HG02840 (cell line): ENCODE measurements at regions not wholly inside any gene's neighbourhood (a gene's known extent, or its start where the extent isn't known, plus 50 kb on each side); places are given as distances from the start of the nearest gene placed in this dataset.

Experiments
- ATAC-seq: cut with Tn5 transposase; IDR thresholded peaks from one replicate; pipeline ENCODE4 v1.9.1; 2021; ENCODE audit warnings: mild to moderate bottlenecking, moderate library complexity, moderate number of reproducible peaks; ENCODE audit not compliant: unreplicated experiment, low FRiP score

GRCh38 chr12:84745127-84745526 lies 167.5 kb downstream of the SLC6A15 start:
- ATAC-seq = no peak

- ATAC-seq = no peak
These were observed 170.9 kb downstream of the SLC6A15 start for GRCh38 chr12:84741692-84742091.

- no peak for ATAC-seq
These were observed 171.6 kb downstream of the SLC6A15 start for GRCh38 chr12:84741031-84741430.

- no peak for ATAC-seq
These were observed 172.0 kb downstream of the SLC6A15 start for GRCh38 chr12:84740602-84741001.

DNA sequence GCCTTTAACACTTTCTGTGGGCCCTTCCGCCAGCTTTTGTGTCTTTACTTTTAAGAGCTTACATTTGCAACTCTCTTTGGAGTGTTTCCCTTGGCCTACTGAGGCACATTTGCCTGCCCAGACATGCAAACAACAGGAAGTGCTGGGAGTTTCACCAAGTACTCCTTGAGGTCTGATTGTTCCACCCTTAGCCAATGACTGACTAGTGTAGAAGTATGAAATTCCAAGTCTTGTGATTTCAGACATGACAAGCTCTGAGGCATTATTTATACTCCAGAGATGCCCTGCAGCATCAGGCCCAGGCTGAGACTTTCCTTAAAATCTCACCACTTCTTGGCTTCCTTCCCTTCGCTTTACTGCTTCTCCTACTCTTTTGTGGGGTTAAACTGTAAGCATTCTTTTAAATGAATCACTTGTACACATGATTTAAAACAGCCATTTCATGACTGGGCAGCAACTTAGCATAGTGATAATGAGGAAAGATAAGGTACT lies 174.1 kb downstream of the SLC6A15 start:
- ATAC-seq = no peak

DNA sequence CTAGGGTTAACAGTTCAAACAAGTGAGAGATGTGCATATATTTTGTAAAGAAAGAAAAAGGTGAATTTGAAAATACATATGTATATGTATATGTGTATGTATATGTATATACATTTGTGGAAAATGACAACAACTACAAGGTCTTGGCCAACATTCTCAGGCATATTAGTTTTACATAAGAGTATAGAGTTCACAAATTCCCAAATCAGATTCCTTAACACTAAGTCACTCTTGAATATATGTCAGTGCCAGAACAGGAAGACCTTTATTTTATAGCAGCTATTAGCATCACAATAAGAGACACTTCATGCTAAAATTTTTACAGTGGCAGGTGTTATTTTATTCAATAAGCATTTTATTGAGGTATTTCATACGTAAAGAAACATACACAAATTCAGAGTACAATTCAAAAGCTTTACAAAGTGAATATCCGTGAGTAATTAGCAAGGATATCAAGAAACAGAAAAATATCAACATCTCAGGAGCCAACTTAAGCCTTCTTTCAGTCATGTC lies 179.7 kb downstream of the SLC6A15 start:
- ATAC-seq = no peak

DNA sequence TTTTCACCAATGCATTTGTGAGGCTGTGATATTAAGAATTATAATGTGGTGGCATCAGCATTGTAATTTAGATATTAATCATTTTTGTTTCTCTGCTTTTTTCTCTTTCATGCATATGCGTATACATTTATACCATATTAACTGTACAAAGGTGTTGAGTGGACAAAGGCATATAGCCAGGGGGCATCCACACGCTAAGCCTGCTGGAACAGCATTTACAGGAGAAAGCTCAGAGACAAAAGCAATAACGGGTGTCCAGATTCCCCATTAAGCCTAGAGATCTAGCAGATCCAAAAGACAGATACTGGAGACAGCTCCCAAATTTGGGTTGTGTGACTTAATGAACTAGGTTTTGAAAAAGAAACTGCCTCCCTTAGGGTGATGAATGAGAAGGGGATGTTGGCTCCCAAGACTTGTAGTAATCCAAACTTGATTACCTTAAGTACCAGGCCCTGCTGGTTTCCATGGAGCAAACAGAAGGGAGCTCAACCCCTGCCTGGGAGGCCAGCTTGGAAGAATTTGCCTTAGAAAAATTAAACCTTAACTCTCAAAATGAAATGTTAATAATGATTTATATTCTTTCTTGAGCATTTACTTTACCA lies 181.9 kb downstream of the SLC6A15 start:
- ATAC-seq = no peak

GRCh38 chr12:84727961-84728360 lies 184.6 kb downstream of the SLC6A15 start:
- ATAC-seq = no peak

GRCh38 chr12:84726780-84727179 lies 185.8 kb downstream of the SLC6A15 start:
- no peak for ATAC-seq

DNA sequence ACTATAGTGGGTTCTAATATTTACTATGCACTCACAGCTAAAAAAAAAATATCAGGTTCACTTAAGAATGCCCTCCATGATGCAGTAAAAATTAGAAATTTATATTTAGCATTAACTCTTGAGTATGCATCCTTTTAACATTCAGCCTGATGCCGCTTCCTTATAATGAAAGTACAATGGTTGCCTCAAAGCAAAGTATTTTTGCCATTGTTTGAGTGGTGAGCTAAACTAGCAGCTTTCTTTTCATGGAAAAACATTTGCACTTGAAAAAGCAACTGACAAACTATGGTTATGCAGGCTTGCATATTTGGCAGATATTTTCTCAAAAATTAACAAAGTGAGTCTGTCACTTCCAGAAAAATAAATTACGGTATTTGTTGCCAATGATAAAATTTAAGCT lies 188.6 kb downstream of the SLC6A15 start:
- no peak for ATAC-seq

GRCh38 chr12:84719997-84720396 lies 192.6 kb downstream of the SLC6A15 start:
- no peak for ATAC-seq

- ATAC-seq = no peak
These were observed 193.7 kb downstream of the SLC6A15 start for GRCh38 chr12:84718906-84719305.

DNA sequence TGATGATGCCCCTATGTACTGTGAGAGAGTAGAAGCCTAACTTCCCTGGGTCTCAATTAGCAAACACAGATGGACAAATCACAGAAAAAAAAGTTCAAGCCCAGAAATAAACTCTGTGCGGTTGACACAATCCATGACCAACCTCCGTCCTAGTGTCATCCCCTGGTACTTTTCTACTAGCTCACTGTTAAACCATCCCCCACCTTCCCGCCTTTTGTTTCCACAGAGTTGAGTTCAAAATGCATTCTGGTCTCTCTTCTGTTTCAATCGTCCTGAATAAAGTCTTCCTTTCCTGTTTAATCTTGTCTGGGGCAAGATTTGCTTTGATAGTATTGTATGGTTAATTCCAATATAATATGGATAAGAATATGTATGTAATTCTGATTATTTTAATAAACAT lies 199.9 kb downstream of the SLC6A15 start:
- ATAC-seq = no peak

- no peak for ATAC-seq
These were observed 206.2 kb downstream of the SLC6A15 start for GRCh38 chr12:84706374-84706773.

DNA sequence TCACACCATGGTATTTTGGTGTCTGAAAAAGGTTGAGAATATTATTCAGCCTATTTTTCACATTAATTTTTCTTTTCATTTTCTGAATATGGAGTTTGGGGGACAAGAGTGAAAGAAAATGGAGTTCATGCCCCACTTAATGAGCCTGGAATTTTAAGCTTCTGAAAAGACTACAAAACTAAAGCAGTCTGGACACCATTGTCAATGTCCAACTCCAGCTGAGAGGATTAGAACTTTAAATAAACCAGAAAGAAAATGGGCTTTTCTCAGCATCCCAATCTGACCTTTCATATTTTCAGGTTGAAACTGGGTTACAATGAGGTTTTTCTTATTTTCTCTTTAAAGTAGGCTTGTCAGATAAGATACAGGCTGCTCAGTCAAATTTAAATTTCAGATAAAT lies 207.7 kb downstream of the SLC6A15 start:
- no peak for ATAC-seq

DNA sequence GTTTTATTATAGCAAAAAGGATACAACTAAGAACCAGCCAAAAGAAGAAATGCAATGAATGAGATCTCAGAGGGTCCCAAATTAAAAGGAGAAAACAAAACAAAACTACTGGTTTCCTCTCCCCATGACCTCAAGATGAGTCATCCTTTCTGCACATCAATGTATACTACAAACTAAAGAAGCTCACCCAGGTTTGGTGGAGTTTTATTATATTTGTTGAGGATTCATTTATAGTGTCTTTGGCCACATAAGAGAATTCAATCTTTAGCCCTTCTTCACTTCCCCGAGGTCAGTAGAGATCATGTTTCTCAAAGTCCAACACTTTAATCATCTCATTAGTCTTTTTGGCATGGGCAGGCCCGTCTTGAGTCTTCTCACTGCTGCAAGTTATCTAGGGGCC lies 210.6 kb downstream of the SLC6A15 start:
- no peak for ATAC-seq

GRCh38 chr12:84701041-84701440 lies 211.6 kb downstream of the SLC6A15 start:
- ATAC-seq = no peak

DNA sequence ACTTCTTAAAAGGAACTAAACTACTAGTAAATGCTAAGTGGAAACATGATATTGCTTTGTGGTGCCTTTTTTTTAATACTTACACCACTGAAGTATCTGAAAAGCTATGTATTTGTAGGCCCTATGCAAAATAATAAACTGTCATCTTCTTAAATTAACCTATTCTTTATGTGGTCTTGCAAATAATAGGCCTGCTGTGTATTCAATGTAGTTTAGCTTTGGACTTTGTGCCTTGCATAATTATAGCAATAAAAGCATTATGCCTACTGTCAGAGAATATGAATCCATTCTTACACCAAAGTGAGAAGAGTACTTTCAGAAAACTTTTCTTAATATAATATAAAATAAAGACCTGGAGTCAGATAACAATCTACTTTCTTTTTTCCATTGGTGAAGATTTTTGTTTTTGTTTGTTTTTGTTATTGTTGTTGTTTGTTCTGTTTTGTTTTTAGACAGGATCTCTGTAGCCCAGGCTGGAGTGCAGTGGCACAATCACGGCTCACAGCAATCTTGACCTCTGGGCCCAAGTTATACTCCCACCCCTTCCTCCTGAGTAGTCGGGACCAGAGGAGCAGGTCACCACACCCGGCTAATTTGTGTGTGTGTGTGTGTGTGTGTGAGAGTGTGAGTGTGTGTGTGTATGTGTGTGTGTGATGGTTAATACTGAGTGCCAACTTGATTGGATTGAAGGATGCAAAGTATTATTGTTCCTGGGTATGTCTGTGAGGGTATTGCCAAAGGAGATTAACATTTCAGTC lies 213.8 kb downstream of the SLC6A15 start:
- no peak for ATAC-seq

- no peak for ATAC-seq
These were observed 215.6 kb downstream of the SLC6A15 start for GRCh38 chr12:84696908-84697540.

DNA sequence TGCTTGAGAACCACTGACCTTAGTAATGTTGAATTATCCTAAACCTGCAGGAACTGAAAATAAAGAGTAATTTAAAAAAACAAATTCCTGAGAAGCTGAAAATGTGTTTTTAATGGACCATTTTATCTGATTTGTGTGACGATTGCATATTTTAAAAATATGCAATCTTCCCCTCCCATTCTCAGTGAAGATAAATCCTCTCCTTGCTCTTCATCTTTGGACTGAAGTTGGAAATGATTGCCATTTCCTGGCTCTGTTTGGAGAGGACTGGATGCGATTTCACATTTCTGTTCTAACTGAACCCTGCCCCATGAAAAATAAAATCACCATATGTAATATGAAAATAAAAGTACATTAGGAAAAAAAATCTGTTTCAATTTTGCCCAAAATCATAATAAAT lies 216.3 kb downstream of the SLC6A15 start:
- ATAC-seq = no peak

- ATAC-seq = no peak
These were observed 218.5 kb downstream of the SLC6A15 start for GRCh38 chr12:84694116-84694515.
